G401 (cell line): ENCODE measurements at regions not wholly inside any gene's neighbourhood (a gene's known extent, or its start where the extent isn't known, plus 50 kb on each side); places are given as distances from the start of the nearest gene placed in this dataset.
"Not testable (repeated sequence)": the region's sequence is repeated elsewhere in the genome, so short reads cannot be mapped to it uniquely, and the experiment has no call there.

Experiments
- DNase-seq: peaks from one replicate; pipeline ENCODE4 v3.0.0-alpha.2; 2015; ENCODE audit warnings: low spot score
- in situ Hi-C: cut with HindIII; loops from 2 replicates; pipeline ENCODE4 v1.10.0; 2016; ENCODE audit warnings: low sequenced_read_pairs, mixed read lengths

GRCh38 chr4:141339391-141339790 is 118.7 kb downstream of the ZNF330 start:
- DNase-seq: no peak
- in situ Hi-C loops: no loop called here

DNA sequence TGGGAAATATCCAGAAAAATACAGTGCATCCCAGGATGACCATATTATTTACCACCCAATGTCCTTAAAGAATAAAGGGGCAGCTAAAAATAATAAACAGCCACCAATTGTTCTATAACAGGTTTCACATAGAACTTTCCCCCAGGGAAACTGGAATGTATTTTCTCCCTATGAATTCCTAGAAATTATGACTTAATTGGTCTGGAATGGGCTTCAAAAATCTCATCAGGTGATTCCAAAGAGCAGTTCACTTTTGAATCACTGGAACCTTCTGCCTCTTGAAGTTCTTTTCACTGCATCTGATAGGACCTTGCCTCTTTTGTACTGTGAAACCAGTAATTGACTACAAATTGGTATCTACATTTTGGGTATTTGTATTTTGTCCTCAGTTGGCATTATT is 119.3 kb downstream of the ZNF330 start:
- in situ Hi-C loops: no loop called here
- DNase-seq: no peak

GRCh38 chr4:141340458-141340857 is 119.8 kb downstream of the ZNF330 start:
- in situ Hi-C loops: no loop called here
- DNase-seq: peak; percentile 23

GRCh38 chr4:141346144-141346543 is 125.4 kb downstream of the ZNF330 start:
- DNase-seq: peak; percentile 71
- in situ Hi-C loops: no loop called here

- in situ Hi-C loops: no loop called here
These were observed 127.0 kb downstream of the ZNF330 start for GRCh38 chr4:141347684-141348083.

DNA sequence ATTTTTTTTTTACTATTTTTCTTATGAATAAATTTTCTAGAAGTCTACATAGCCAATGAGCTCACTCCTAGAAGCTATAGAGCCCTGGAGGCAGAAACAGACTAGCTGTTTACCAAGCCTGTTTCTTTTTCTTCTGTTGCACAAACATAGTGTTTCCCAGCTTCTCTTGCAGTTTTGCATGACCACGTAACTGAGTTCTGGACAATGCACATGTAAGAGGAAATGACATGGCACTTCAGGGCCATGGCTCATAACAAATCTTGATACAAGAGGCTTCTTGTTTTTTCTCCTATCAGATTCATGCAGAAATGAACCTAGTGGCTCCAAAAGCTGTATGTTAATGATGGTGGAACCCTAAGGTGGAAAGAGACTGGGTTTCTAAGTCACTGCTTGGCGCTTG is 127.4 kb downstream of the ZNF330 start:
- in situ Hi-C loops: no loop called here
- DNase-seq: no peak

More at GRCh38 chr4:141347684-141348083, 127.0 kb downstream of the ZNF330 start:
- DNase-seq: no peak

- DNase-seq: no peak
- in situ Hi-C loops: no loop called here
These were observed 127.9 kb downstream of the ZNF330 start for GRCh38 chr4:141348573-141348972.

GRCh38 chr4:141349236-141349635 is 128.5 kb downstream of the ZNF330 start:
- DNase-seq: no peak
- in situ Hi-C loops: no loop called here

GRCh38 chr4:141350122-141350905 is 129.6 kb downstream of the ZNF330 start:
- no peak for DNase-seq
- in situ Hi-C loops: no loop called here

- in situ Hi-C loops: no loop called here
- DNase-seq: no peak
These were observed 131.6 kb downstream of the ZNF330 start for GRCh38 chr4:141352331-141352730.

- in situ Hi-C loops: no loop called here
- no peak for DNase-seq
These were observed 132.3 kb downstream of the ZNF330 start for GRCh38 chr4:141352909-141353525.

- DNase-seq: no peak
- in situ Hi-C loops: no loop called here
These were observed 135.7 kb downstream of the ZNF330 start for GRCh38 chr4:141356321-141356962.

DNA sequence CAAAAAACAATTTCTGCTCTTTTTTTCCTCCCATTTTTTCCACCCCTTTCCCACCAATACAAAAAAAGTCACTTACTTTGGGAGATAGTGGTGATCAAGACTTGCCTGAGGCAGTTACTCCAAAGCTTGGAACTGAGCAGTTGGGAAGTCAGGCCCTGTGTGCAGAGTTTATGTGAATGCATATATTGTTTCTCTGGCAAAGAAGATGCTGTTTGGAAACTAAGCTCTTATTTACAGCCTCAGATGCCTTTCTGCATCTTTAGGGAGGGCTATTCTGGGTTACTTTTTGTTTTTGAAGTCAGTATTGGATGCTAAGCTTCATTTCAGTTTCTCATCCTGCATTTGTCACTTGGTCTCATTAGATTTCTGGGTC is 136.3 kb downstream of the ZNF330 start:
- in situ Hi-C loops: no loop called here
- no peak for DNase-seq

DNA sequence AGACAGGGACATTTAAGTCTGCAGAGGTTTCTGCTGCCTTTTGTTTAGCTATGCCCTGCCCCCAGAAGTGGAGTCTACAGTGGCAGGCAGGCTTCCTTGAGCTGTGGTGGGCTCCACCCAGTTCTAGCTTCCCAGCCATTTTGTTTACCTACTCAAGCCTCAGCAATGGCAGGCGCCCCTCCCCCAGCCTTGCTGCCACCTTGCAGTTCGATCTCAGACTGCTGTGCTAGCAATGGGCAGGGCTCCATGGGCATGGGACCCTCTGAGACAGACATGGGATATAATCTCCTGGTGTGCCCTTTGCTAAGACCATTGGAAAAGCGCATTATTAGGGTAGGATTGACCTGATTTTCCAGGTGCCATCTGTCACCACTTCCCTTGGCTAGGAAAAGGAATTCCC is 147.5 kb downstream of the ZNF330 start:
- DNase-seq, in situ Hi-C loops: not testable (repeated sequence)

- no peak for DNase-seq
- in situ Hi-C loops: no loop called here
These were observed 150.5 kb downstream of the ZNF330 start for GRCh38 chr4:141371206-141371605.

DNA sequence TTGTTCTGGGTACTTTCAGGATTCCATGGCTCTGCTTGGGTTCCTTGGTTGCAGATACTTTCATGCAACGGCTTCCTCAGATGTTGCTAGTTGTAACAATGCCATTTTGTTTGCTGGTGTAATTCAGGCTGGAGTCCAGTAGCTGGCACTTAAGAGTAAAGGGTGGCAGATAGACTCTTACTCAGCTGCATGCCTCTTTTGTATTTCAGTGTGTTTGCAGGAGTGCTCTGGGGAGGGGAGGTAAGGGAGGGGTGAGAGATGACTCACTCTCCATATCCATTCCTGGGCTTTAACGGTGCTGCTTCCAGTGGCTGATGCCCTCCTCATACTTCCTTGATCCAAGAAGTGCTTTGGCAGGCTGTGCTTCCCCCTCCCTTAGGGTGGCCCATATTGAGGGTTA is 155.2 kb downstream of the ZNF330 start:
- DNase-seq: no peak
- in situ Hi-C loops: no loop called here

DNA sequence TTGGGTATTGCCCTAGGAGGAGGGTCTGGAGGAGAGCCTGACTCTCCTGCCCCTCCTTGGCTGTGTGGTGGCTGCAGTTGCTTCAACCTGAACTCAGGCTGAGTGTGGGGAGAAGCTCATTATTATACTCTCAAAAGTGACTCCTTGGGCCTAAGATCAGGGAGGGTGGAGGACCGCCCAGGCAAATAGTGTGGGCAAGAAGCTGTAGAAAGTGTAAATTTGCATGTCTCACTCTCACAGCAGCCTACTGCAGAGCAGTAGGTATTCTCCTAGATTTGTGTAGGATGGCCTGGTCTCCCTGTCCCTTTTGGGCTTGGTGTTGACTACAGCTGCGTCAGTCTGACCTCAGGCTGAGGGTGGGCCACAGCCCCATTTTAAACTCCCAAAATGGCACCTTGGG is 156.1 kb downstream of the ZNF330 start:
- no peak for DNase-seq
- in situ Hi-C loops: no loop called here

DNA sequence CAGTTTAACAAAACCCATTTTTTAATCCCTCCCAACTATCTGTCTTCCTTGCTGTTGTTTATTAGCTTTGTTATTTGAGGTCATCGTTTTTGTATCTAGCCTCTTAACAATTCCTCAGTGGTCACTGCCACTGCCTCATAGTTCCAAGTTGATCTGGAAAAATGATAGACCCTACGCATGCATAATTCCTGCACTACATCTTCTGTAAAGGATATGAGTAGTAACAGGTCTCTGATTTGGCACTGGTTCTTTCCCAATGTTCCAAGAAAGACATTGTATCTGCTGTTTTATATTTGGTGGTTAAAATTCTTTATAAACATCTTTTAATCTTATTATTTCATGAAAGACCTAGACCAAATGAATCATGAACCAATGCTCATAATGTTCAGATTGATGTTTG is 166.6 kb downstream of the ZNF330 start:
- in situ Hi-C loops: no loop called here
- no peak for DNase-seq

GRCh38 chr4:141388481-141388880 is 167.8 kb downstream of the ZNF330 start:
- DNase-seq: no peak
- in situ Hi-C loops: no loop called here

DNA sequence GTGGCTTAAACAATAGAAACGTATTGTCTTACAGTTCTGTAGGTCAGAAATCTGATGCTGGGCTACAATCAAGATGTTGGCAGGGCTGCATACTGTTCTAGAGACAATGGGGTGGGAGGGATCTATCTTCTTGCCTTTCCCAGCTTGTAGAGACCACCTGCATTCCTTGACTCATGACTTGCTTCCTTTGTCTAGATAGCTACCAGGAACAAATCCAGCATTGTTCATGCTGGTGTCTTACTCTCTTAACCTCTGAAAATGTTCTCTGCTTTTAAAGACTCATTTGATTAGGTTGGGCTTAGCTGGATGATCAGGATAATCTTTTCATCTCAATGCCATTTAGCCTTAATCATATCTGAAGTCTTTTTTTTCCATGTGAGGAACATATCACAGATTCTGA is 169.0 kb downstream of the ZNF330 start:
- DNase-seq: no peak
- in situ Hi-C loops: no loop called here

DNA sequence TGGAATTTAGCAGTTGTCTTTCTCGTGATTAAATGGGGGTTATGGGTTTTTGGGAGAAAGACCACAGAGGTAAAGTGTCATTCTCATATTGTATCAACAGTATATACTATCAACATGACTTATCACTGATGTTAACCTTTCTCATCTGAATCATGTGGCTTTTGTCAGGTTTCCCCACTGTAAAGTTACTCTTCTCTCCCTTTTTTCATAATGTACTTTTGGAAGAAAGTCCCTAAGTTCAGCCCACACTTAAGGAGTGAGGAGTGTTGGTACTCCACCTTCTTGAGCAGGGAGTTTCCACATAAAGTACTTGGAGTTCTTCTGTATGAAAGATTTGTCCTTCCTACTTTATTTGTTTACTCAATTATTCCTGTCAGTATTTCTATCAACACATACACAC is 169.9 kb downstream of the ZNF330 start:
- no peak for DNase-seq
- in situ Hi-C loops: no loop called here
